HCT116 (cell line): ENCODE measurements at regions not wholly inside any gene's neighbourhood (a gene's known extent, or its start where the extent isn't known, plus 50 kb on each side); places are given as distances from the start of the nearest gene placed in this dataset.

ENCODE experiments used
- ATF3 ChIP-seq: IDR thresholded peaks from 2 replicates; pipeline ENCODE4 v1.6.1; 2012
- CTCF ChIP-seq, 3 experiments: fragments of 200-600 bp in 1 of 3; sonication (generic) in 1 of 3; IDR thresholded peaks in 2 of 3; conservative IDR thresholded peaks in 1 of 3; 2 replicates each; pipeline ENCODE4 v1.5.1; 2012 to 2017; ENCODE audit warnings: low read depth in 2 of 3, low read length in 2 of 3, antibody characterized with exemption in 1 of 3, borderline replicate concordance in 1 of 3, control low read depth in 1 of 3, mild to moderate bottlenecking in 1 of 3, mixed read lengths in 1 of 3, mixed run types in 1 of 3, moderate library complexity in 1 of 3; ENCODE audit not compliant: insufficient read depth in 1 of 3
- ELF1 ChIP-seq: IDR thresholded peaks from 2 replicates; pipeline ENCODE4 v1.6.1; 2012; ENCODE audit warnings: low read depth, borderline replicate concordance
- EZH2phosphoT487 ChIP-seq: fragments of 200-600 bp; IDR thresholded peaks from 2 replicates; pipeline ENCODE4 v1.6.1; 2018; ENCODE audit warnings: antibody characterized with exemption, borderline replicate concordance
- JUND ChIP-seq: IDR thresholded peaks from 2 replicates; pipeline ENCODE4 v1.6.1; 2012
- MAX ChIP-seq: IDR thresholded peaks from 2 replicates; pipeline ENCODE4 v1.6.1; 2012
- POLR2A ChIP-seq: IDR thresholded peaks from 2 replicates; pipeline ENCODE4 v1.7.0; 2011; ENCODE audit warnings: borderline replicate concordance; ENCODE audit not compliant: insufficient read depth, insufficient read length; ENCODE audit errors: extremely low read depth
- RAD21 ChIP-seq: IDR thresholded peaks from 2 replicates; pipeline ENCODE4 v1.6.1; 2012; ENCODE audit warnings: low read depth, mild to moderate bottlenecking
- REST ChIP-seq: IDR thresholded peaks from 2 replicates; pipeline ENCODE4 v1.6.1; 2012; ENCODE audit warnings: low read depth
- SP1 ChIP-seq: IDR thresholded peaks from 2 replicates; pipeline ENCODE4 v1.6.1; 2012; ENCODE audit warnings: low read depth
- TCF7L2 ChIP-seq: IDR thresholded peaks from 2 replicates; pipeline ENCODE4 v1.7.0; 2011; ENCODE audit warnings: borderline replicate concordance, inconsistent platforms; ENCODE audit not compliant: insufficient read depth, insufficient read length; ENCODE audit errors: extremely low read depth
- YY1 ChIP-seq: IDR thresholded peaks from 2 replicates; pipeline ENCODE4 v1.6.1; 2011; ENCODE audit warnings: low read length, low read depth, moderate library complexity, mild to moderate bottlenecking; ENCODE audit not compliant: insufficient replicate concordance; ENCODE audit errors: extremely low read depth

GRCh38 chr4:101563126-101563525, 215.8 kb upstream of the PPP3CA start:
- TF ChIP-seq POLR2A = no peak
- TF ChIP-seq MAX = no peak
- TF ChIP-seq CTCF (IDR thresholded peaks at IDR 0.05 in 2 of 3, conservative IDR thresholded peaks at IDR 0.05 in 1 of 3; ENCODE audit: borderline replicate concordance in 1 of 3, insufficient read depth in 1 of 3, low read depth in 2 of 3, low read length in 2 of 3) = no peak
- no peak for TF ChIP-seq YY1
- TF ChIP-seq ATF3 = no peak
- TF ChIP-seq REST = no peak
- no peak for TF ChIP-seq JUND
- TF ChIP-seq TCF7L2 = no peak
- no peak for TF ChIP-seq EZH2phosphoT487
- TF ChIP-seq SP1 = no peak
- no peak for TF ChIP-seq RAD21
- no peak for TF ChIP-seq ELF1
